DOHH2 (cell line): ENCODE measurements at regions not wholly inside any gene's neighbourhood (a gene's known extent, or its start where the extent isn't known, plus 50 kb on each side); places are given as distances from the start of the nearest gene placed in this dataset.

ENCODE experiments used
- H3F3A ChIP-seq: fragments of 200-600 bp; sonication (generic), shearing (Covaris generic); 2 replicates; pipeline ENCODE4 v1.6.0; 2016; ENCODE audit warnings: antibody characterized with exemption, mild to moderate bottlenecking; ENCODE audit not compliant: control insufficient read depth, insufficient read depth
- H3K27ac ChIP-seq: fragments of 200-600 bp; sonication (generic); 2 replicates; pipeline ENCODE4 v1.5.1; 2014; ENCODE audit warnings: low read depth, mild to moderate bottlenecking, low read length, moderate library complexity
- H3K27me3 ChIP-seq: fragments of 200-600 bp; sonication (generic); 2 replicates; pipeline ENCODE4 v1.6.1; 2014; ENCODE audit warnings: mild to moderate bottlenecking, low read length, mixed read lengths; ENCODE audit not compliant: control insufficient read depth
- H3K36me3 ChIP-seq: fragments of 200-600 bp; sonication (generic); 2 replicates; pipeline ENCODE4 v1.6.1; 2014; ENCODE audit warnings: mild to moderate bottlenecking, low read length, moderate library complexity, mixed read lengths; ENCODE audit not compliant: control insufficient read depth
- H3K4me1 ChIP-seq: fragments of 200-600 bp; sonication (generic); 2 replicates; pipeline ENCODE4 v1.6.1; 2014; ENCODE audit warnings: mild to moderate bottlenecking, low read length, mixed read lengths; ENCODE audit not compliant: control insufficient read depth
- H3K4me2 ChIP-seq: fragments of 200-600 bp; sonication (generic); 2 replicates; pipeline ENCODE4 v1.6.0; 2014; ENCODE audit warnings: mild to moderate bottlenecking, low read length, moderate library complexity
- H3K4me3 ChIP-seq: fragments of 200-600 bp; sonication (generic); 2 replicates; pipeline ENCODE4 v1.5.1; 2014; ENCODE audit warnings: mild to moderate bottlenecking, low read length, mixed read lengths
- H3K79me2 ChIP-seq: fragments of 200-600 bp; sonication (generic); 2 replicates; pipeline ENCODE4 v1.6.1; 2014; ENCODE audit warnings: mild to moderate bottlenecking, low read length, mixed read lengths; ENCODE audit not compliant: control insufficient read depth
- H3K9me2 ChIP-seq: fragments of 200-600 bp; sonication (generic); replicated peaks from 2 replicates; pipeline ENCODE4 v1.6.1; 2014; ENCODE audit warnings: mild to moderate bottlenecking, low read length, mixed read lengths; ENCODE audit not compliant: control insufficient read depth
- H3K9me3 ChIP-seq: fragments of 200-600 bp; sonication (generic); 2 replicates; pipeline ENCODE4 v1.6.1; 2014; ENCODE audit warnings: antibody characterized with exemption, low read length, mixed read lengths; ENCODE audit not compliant: control insufficient read depth, insufficient read depth
- H4K20me1 ChIP-seq: fragments of 200-600 bp; sonication (generic); 2 replicates; pipeline ENCODE4 v1.6.0; 2014; ENCODE audit warnings: low read depth, mild to moderate bottlenecking, antibody characterized with exemption, low read length, moderate library complexity; ENCODE audit not compliant: control insufficient read depth, insufficient read depth
- EZH2phosphoT487 ChIP-seq: fragments of 200-600 bp; sonication (generic); IDR thresholded peaks from 2 replicates; pipeline ENCODE4 v1.6.1; 2017; ENCODE audit warnings: borderline replicate concordance, mild to moderate bottlenecking, antibody characterized with exemption, low read length, moderate library complexity, mixed read lengths
- TF ChIP-seq, protein P1 (sequence below): fragments of 200-600 bp; sonication (generic); IDR thresholded peaks from one replicate; pipeline ENCODE4 v1.5.1; 2014; ENCODE audit warnings: antibody characterized with exemption, mild to moderate bottlenecking, low read depth, low read length; ENCODE audit not compliant: poor library complexity, severe bottlenecking

DNA sequence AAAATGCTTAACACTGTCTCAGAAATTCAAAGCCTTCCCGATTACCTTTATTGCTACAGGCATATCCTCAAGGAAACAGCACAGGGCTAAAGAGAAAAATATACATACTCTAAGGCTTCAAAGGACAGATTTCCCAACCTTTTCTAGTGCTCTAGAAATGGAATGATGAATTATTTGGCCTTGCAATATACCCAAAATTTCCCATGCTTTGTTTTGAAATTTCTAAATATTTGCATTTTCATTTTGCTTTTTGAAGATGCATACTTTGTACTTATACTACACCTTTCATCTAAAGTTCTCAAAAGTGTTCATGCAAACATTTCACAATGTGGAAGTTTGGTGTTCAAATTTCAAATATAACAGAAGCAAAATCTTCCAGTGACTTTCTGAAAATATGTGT, 312.7 kb upstream of the PDE4D start:
- TF ChIP-seq EZH2phosphoT487: no peak
- TF ChIP-seq, protein P1, sequence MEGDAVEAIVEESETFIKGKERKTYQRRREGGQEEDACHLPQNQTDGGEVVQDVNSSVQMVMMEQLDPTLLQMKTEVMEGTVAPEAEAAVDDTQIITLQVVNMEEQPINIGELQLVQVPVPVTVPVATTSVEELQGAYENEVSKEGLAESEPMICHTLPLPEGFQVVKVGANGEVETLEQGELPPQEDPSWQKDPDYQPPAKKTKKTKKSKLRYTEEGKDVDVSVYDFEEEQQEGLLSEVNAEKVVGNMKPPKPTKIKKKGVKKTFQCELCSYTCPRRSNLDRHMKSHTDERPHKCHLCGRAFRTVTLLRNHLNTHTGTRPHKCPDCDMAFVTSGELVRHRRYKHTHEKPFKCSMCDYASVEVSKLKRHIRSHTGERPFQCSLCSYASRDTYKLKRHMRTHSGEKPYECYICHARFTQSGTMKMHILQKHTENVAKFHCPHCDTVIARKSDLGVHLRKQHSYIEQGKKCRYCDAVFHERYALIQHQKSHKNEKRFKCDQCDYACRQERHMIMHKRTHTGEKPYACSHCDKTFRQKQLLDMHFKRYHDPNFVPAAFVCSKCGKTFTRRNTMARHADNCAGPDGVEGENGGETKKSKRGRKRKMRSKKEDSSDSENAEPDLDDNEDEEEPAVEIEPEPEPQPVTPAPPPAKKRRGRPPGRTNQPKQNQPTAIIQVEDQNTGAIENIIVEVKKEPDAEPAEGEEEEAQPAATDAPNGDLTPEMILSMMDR: no peak
- 0 out of 2 replicates have a peak, but pooled peaks cover 6% of the 10 kb centered on the region for H3K4me1 ChIP-seq
- no peaks in the 10 kb centered on the region for H3K79me2 ChIP-seq
- no peak overlapping the region for H3K4me2 ChIP-seq
- no peaks in the 10 kb centered on the region for H3K36me3 ChIP-seq
- no peaks in the 10 kb centered on the region for H4K20me1 ChIP-seq
- no peak overlapping the region for H3K27ac ChIP-seq
- H3K27me3 ChIP-seq: no peaks in the 10 kb centered on the region
- no peaks in the 10 kb centered on the region for H3K9me3 ChIP-seq
- H3F3A ChIP-seq: no peaks in the 10 kb centered on the region
- no peaks in the 10 kb centered on the region for H3K9me2 ChIP-seq
- no peak overlapping the region for H3K4me3 ChIP-seq

DNA sequence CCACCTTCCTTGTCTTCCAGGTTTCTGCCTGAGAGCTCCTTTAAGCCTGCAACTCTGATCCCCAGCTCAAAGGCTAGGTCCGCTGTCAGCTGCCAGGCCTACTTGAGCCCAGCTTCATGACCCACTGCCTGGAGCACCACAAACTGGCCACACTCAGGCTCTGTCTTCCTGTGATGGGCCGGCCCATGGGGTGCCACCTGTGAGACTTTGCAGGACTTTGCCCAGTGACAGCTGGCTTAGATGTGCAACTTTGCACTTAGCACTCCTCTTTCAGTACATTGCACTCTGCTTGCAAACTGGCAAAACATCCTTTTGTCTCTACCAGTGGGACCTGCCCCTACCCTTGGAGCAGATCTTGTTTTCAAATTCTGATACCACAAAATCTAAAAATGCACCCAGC, 311.5 kb upstream of the PDE4D start:
- Histone ChIP-seq H4K20me1 (no peaks in the 10 kb centered on the region), H3K4me1 (0 out of 2 replicates have a peak, but pooled peaks cover 6% of the 10 kb centered on the region), H3K36me3 (no peaks in the 10 kb centered on the region), H3K9me2 (no peaks in the 10 kb centered on the region), H3F3A (no peaks in the 10 kb centered on the region), H3K4me3 (no peak overlapping the region), H3K9me3 (no peaks in the 10 kb centered on the region), H3K79me2 (no peaks in the 10 kb centered on the region), H3K27ac (no peak overlapping the region), H3K4me2 (no peak overlapping the region), H3K27me3 (no peaks in the 10 kb centered on the region)
- TF ChIP-seq EZH2phosphoT487: no peak
- TF ChIP-seq, protein P1: no peak

DNA sequence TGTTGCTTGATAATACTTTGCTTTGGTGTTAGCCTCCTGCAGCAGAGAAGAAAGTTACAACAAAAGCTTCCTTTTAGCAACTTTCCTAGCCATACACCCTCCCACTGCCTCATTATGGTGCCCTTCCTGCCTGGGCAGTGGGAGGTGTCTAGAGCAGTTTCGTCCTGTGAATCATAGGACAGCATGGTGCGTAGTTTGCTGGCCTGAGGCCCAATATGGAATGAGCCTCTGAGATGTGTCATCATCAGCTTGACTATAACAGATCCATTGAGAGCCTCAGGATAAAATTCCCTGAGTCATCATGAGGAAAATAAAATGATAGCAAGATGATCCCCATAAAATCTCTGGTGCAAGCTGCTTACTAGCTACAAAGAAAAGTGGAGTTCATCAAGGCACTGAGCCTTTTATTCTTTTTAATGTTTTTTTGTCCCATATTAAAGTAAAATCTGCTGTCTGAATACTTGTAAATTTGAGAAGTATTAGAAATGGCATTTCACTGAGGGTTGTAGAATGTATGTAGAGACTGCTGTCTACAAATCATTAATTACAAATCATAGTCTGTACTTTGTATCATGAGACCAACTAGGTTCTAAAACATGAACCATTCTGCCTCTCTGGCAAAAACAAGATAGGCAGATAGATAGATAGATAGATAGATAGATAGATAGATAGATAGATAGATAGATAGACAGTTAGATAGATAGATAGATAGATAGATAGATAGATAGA, 303.0 kb upstream of the PDE4D start:
- no peaks in the 10 kb centered on the region for H3K9me2 ChIP-seq
- no peaks in the 10 kb centered on the region for H4K20me1 ChIP-seq
- no peaks in the 10 kb centered on the region for H3K36me3 ChIP-seq
- H3K79me2 ChIP-seq: no peaks in the 10 kb centered on the region
- no peaks in the 10 kb centered on the region for H3F3A ChIP-seq
- H3K4me1 ChIP-seq: no peaks in the 10 kb centered on the region
- H3K9me3 ChIP-seq: no peaks in the 10 kb centered on the region
- H3K27ac ChIP-seq: no peak overlapping the region
- H3K4me2 ChIP-seq: no peak overlapping the region
- TF ChIP-seq, protein P1: no peak
- no peaks in the 10 kb centered on the region for H3K27me3 ChIP-seq
- H3K4me3 ChIP-seq: no peak overlapping the region
